Ascending aorta (tissue), 2 donors: ENCODE measurements at regions not wholly inside any gene's neighbourhood (a gene's known extent, or its start where the extent isn't known, plus 50 kb on each side); places are given as distances from the start of the nearest gene placed in this dataset.

ENCODE experiments used
- DNase-seq, 2 donors: peaks; one replicate each; pipeline ENCODE4 v3.0.0-alpha.2; 2019; ENCODE audit warnings: low spot score in 2 of 2
- H3K27ac ChIP-seq, 2 donors: fragments of 200-600 bp; sonication (generic); one replicate each; pipeline ENCODE4 v1.5.1; 2016 to 2017; ENCODE audit warnings: mild to moderate bottlenecking in 1 of 2
- H3K27me3 ChIP-seq: fragments of 200-600 bp; sonication (generic); one replicate; pipeline ENCODE4 v1.5.1; 2017
- H3K36me3 ChIP-seq, 2 donors: fragments of 200-600 bp; sonication (generic); one replicate each; pipeline ENCODE4 v1.5.1; 2016
- H3K4me1 ChIP-seq, 2 donors: fragments of 200-600 bp; sonication (generic); one replicate each; pipeline ENCODE4 v1.5.1; 2016 to 2017; ENCODE audit warnings: mild to moderate bottlenecking in 1 of 2
- H3K4me3 ChIP-seq, 2 donors: fragments of 200-600 bp; sonication (generic); one replicate each; pipeline ENCODE4 v1.5.1; 2016 to 2017; ENCODE audit warnings: mild to moderate bottlenecking in 1 of 2
- H3K9me3 ChIP-seq, 2 donors: fragments of 200-600 bp; sonication (generic); one replicate each; pipeline ENCODE4 v1.5.1; 2016
- CTCF ChIP-seq, 3 experiments: fragments of 200-600 bp in 2 of 3; fragments of 450-650 bp in 1 of 3; sonication (generic) in 2 of 3; IDR thresholded peaks; one replicate each; pipeline ENCODE4 v1.5.1; 2016 to 2019; ENCODE audit warnings: antibody characterized with exemption in 3 of 3, mild to moderate bottlenecking in 1 of 3, moderate library complexity in 1 of 3
- intact Hi-C: fragments of 100-400 bp; cut with DNase I; formaldehyde crosslinking; loops from one replicate; pipeline ENCODE4 v1.15.1; 2023

GRCh38 chr19:46967578-46968032 is 52.0 kb upstream of the NPAS1 start:
- H3K4me3 ChIP-seq = no peak overlapping the region
- DNase-seq = no peak
- no peaks in the 10 kb centered on the region for H3K36me3 ChIP-seq
- peaks cover 0 to 3% of the 10 kb centered on the region in 2 donors for H3K4me1 ChIP-seq
- no peak for TF ChIP-seq CTCF (IDR thresholded peaks at IDR 0.05)
- H3K27ac ChIP-seq = no peak overlapping the region
- no peaks in the 10 kb centered on the region for H3K27me3 ChIP-seq
- intact Hi-C loops = no loop called here
- no peaks in the 10 kb centered on the region for H3K9me3 ChIP-seq
